ENCODE measurements at regions not wholly inside any gene's neighbourhood (a gene's known extent, or its start where the extent isn't known, plus 50 kb on each side); places are given as distances from the start of the nearest gene placed in this dataset.

- H3K36me3 ChIP-seq (ENCODE audit: control insufficient read depth, insufficient read depth, low read length), result no peaks in the 10 kb centered on the region
- no peak overlapping the region for H3K4me3 ChIP-seq (replicated peaks; ENCODE audit: low read depth, low read length)
- DNase-seq (ENCODE audit: extremely low read depth, insufficient read length), result no peak
- no peaks in the 10 kb centered on the region for H3K27me3 ChIP-seq (replicated peaks; ENCODE audit: control insufficient read depth, insufficient read depth, low read length)
- no peak for TF ChIP-seq CTCF (IDR thresholded peaks at IDR 0.05; ENCODE audit: insufficient read depth, low read length, poor library complexity, severe bottlenecking)
Measured at GRCh38 chr9:71571186-71571585, 197.1 kb downstream of the CEMIP2 start.

GRCh38 chr9:71567890-71568289, 200.4 kb downstream of the CEMIP2 start:
- Histone ChIP-seq H3K27me3 (replicated peaks; ENCODE audit: control insufficient read depth, insufficient read depth, low read length) (no peaks in the 10 kb centered on the region), H3K4me3 (replicated peaks; ENCODE audit: low read depth, low read length) (no peak overlapping the region), H3K36me3 (ENCODE audit: control insufficient read depth, insufficient read depth, low read length) (no peaks in the 10 kb centered on the region)
- no peak for DNase-seq (ENCODE audit: extremely low read depth, insufficient read length)
- TF ChIP-seq CTCF (IDR thresholded peaks at IDR 0.05; ENCODE audit: insufficient read depth, low read length, poor library complexity, severe bottlenecking), result no peak

GRCh38 chr9:71562140-71562539, 206.2 kb downstream of the CEMIP2 start:
- H3K36me3 ChIP-seq (ENCODE audit: control insufficient read depth, insufficient read depth, low read length), result no peaks in the 10 kb centered on the region
- H3K27me3 ChIP-seq (replicated peaks; ENCODE audit: control insufficient read depth, insufficient read depth, low read length), result no peaks in the 10 kb centered on the region
- no peak for TF ChIP-seq CTCF (IDR thresholded peaks at IDR 0.05; ENCODE audit: insufficient read depth, low read length, poor library complexity, severe bottlenecking)
- no peak for DNase-seq (ENCODE audit: extremely low read depth, insufficient read length)
- no peak overlapping the region for H3K4me3 ChIP-seq (replicated peaks; ENCODE audit: low read depth, low read length)

GRCh38 chr9:71557310-71557709, 211.0 kb downstream of the CEMIP2 start:
- DNase-seq (ENCODE audit: extremely low read depth, insufficient read length), result no peak
- no peaks in the 10 kb centered on the region for H3K36me3 ChIP-seq (ENCODE audit: control insufficient read depth, insufficient read depth, low read length)
- no peak overlapping the region for H3K4me3 ChIP-seq (replicated peaks; ENCODE audit: low read depth, low read length)
- TF ChIP-seq CTCF (IDR thresholded peaks at IDR 0.05; ENCODE audit: insufficient read depth, low read length, poor library complexity, severe bottlenecking), result no peak
- H3K27me3 ChIP-seq (replicated peaks; ENCODE audit: control insufficient read depth, insufficient read depth, low read length), result no peaks in the 10 kb centered on the region

- TF ChIP-seq CTCF (IDR thresholded peaks at IDR 0.05; ENCODE audit: insufficient read depth, low read length, poor library complexity, severe bottlenecking), result no peak
- H3K27me3 ChIP-seq (replicated peaks; ENCODE audit: control insufficient read depth, insufficient read depth, low read length), result no peaks in the 10 kb centered on the region
- H3K36me3 ChIP-seq (ENCODE audit: control insufficient read depth, insufficient read depth, low read length), result no peaks in the 10 kb centered on the region
- DNase-seq (ENCODE audit: extremely low read depth, insufficient read length), result no peak
- no peak overlapping the region for H3K4me3 ChIP-seq (replicated peaks; ENCODE audit: low read depth, low read length)
Measured at GRCh38 chr9:71552480-71552879, 215.8 kb downstream of the CEMIP2 start.

GRCh38 chr9:71549023-71549422, 219.3 kb downstream of the CEMIP2 start:
- no peak for TF ChIP-seq CTCF (IDR thresholded peaks at IDR 0.05; ENCODE audit: insufficient read depth, low read length, poor library complexity, severe bottlenecking)
- Histone ChIP-seq H3K27me3 (replicated peaks; ENCODE audit: control insufficient read depth, insufficient read depth, low read length) (no peaks in the 10 kb centered on the region), H3K4me3 (replicated peaks; ENCODE audit: low read depth, low read length) (no peak overlapping the region), H3K36me3 (ENCODE audit: control insufficient read depth, insufficient read depth, low read length) (no peaks in the 10 kb centered on the region)
- no peak for DNase-seq (ENCODE audit: extremely low read depth, insufficient read length)

All from GM06990 (cell line).